ENCODE measurements at regions not wholly inside any gene's neighbourhood (a gene's known extent, or its start where the extent isn't known, plus 50 kb on each side); places are given as distances from the start of the nearest gene placed in this dataset.
"Not testable (repeated sequence)": the region's sequence is repeated elsewhere in the genome, so short reads cannot be mapped to it uniquely, and the experiment has no call there.

DNA sequence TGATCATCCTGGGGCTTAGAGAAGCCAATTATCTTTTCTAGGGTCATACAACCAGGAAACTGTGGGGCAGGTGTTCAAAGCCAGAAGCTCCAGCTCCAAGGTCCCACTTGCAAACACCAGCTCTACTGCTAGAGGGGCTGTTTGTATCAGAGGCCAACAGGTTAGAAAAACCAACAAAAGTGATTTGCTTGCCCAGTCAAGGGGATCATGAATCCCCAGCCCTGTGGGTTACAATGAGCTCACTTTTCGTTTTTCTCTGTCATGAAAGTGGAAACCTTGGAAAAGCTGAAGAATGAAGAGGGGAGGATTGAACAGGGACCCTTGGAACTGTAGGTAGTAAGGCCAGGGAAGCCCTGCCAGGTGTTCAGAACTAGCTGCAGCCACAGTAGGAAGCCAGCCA, 119.2 kb downstream of the SPP2 start:
- Histone ChIP-seq H3K27ac (no peak overlapping the region), H3K36me3 (replicated peaks in 1 of 2; ENCODE audit: insufficient read depth in 1 of 2, low read depth in 2 of 2) (no peaks in the 10 kb centered on the region), H3K9me3 (no peaks in the 10 kb centered on the region), H3K4me1 (no peaks in the 10 kb centered on the region), H3K4me3 (no peak overlapping the region), H3K27me3 (no peaks in the 10 kb centered on the region)
- ATAC-seq (no peak), DNase-seq (no peak)
- WGBS, 2 donors = 77 to 78% methylated on average over 1 of the region's 1 CpG
- intact Hi-C loops (cut with DNase I) = no loop called here
- TF ChIP-seq POLR2A (IDR thresholded peaks at IDR 0.05) = no peak
- TF ChIP-seq, protein P1, sequence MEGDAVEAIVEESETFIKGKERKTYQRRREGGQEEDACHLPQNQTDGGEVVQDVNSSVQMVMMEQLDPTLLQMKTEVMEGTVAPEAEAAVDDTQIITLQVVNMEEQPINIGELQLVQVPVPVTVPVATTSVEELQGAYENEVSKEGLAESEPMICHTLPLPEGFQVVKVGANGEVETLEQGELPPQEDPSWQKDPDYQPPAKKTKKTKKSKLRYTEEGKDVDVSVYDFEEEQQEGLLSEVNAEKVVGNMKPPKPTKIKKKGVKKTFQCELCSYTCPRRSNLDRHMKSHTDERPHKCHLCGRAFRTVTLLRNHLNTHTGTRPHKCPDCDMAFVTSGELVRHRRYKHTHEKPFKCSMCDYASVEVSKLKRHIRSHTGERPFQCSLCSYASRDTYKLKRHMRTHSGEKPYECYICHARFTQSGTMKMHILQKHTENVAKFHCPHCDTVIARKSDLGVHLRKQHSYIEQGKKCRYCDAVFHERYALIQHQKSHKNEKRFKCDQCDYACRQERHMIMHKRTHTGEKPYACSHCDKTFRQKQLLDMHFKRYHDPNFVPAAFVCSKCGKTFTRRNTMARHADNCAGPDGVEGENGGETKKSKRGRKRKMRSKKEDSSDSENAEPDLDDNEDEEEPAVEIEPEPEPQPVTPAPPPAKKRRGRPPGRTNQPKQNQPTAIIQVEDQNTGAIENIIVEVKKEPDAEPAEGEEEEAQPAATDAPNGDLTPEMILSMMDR (IDR thresholded peaks at IDR 0.05) = no peak

DNA sequence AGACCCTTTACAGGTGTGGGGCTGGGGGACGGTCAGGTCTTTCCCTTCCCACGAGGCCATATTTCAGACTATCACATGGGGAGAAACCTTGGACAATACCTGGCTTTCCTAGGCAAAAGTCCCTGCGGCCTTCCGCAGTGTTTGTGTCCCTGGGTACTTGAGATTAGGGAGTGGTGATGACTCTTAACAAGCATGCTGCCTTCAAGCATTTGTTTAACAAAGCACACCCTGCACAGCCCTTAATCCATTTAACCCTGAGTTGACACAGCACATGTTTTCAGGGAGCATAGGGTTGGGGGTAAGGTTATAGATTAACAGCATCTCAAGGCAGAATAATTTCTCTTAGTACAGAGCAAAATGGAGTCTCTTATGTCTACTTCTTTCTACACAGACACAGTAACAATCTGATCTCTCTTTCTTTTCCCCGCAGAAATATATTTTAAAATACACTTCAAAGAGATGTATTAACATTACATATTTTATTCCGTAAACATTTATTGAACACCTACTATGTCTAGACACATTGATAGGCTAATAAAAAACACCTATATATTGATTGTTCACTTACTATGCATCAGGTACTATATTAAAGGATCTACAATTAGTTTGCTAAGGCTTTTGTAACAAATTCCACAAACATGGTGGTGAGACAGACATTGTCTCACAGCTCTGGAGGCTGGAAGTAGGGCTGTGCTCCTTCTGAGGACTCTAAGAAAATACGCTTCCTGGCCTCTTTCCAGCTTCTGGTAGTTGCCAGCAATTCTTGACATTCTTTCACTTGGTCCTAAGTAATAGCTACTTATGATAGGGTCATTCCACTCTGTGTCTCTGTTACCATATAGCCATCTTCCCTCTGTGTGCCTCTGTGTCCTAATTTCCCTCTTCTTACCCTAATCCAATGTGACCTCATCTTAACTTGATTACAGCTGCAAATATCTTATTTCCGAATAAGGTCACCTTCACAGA, 118.4 kb downstream of the SPP2 start:
- DNase-seq = peak in 2 of 4 donors; percentile 16 to 33

DNA sequence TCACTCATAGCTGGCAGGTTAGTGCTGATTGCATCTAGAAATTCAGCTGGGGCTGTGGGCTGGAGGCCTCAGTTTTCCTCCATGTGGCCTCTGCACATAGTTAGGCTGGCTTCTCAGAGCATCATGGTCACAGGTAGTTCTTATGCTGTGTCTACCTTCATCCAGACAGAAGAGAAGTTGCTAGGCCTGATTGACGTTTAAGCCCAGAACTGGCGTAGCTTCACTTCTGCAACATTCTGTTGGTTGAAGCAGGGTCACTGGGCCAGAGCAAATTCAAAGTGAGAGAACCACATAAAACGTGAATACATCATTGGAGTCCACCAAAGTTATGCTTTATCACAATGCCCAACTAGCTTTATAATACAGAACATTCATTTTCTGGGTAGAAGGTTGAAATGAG, 116.0 kb downstream of the SPP2 start:
- Histone ChIP-seq H3K4me3 (no peak overlapping the region), H3K36me3 (replicated peaks in 1 of 2; ENCODE audit: insufficient read depth in 1 of 2, low read depth in 2 of 2) (no peaks in the 10 kb centered on the region), H3K27ac (no peak overlapping the region), H3K9me3 (no peaks in the 10 kb centered on the region), H3K27me3 (no peaks in the 10 kb centered on the region), H3K4me1 (no peaks in the 10 kb centered on the region)
- DNase-seq (no peak), ATAC-seq (no peak)
- TF ChIP-seq POLR2A (IDR thresholded peaks at IDR 0.05) = no peak
- TF ChIP-seq, protein P1 (IDR thresholded peaks at IDR 0.05) = no peak
- 78 to 90% methylated on average over 3 of the region's 3 CpGs for WGBS, 2 donors
- intact Hi-C loops (cut with DNase I) = no loop called here

More for the DNA sequence above, 118.4 kb downstream of the SPP2 start:
- H3K27ac ChIP-seq; H3K9me3 ChIP-seq; H3K36me3 ChIP-seq (replicated peaks in 1 of 2; ENCODE audit: insufficient read depth in 1 of 2, low read depth in 2 of 2); H3K4me1 ChIP-seq; ATAC-seq; intact Hi-C loops (cut with DNase I); H3K27me3 ChIP-seq; H3K4me3 ChIP-seq: not testable (repeated sequence)
- 33 to 49% methylated on average over 8 of the region's 8 CpGs for WGBS, 2 donors

DNA sequence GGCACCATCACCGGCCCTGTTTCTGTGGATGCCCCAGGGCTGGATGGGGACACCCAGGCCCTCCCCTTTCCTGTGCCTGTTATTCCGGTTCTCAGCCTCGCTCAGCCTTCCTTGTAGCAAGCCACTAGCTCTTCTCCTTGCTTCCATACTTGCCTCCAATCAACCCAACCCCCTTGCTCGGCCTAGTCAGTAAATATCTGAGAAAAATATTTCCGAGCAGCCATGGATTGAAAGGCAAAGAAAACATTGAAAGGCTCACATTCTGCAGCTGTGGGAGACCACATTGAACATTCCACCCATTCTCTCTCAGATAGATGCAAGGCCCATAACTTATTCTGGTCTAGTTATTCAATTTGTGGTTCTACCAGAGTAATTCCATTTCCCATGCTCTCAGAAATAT, 114.9 kb downstream of the SPP2 start:
- no peaks in the 10 kb centered on the region for H3K27me3 ChIP-seq
- H3K27ac ChIP-seq = no peak overlapping the region
- H3K4me3 ChIP-seq = no peak overlapping the region
- H3K4me1 ChIP-seq = no peaks in the 10 kb centered on the region
- intact Hi-C loops (cut with DNase I) = no loop called here
- TF ChIP-seq POLR2A (IDR thresholded peaks at IDR 0.05) = no peak
- TF ChIP-seq, protein P1 (IDR thresholded peaks at IDR 0.05) = no peak
- no peak for DNase-seq
- WGBS, 2 donors = 67 to 75% methylated on average over 5 of the region's 5 CpGs
- ATAC-seq = no peak
- no peaks in the 10 kb centered on the region for H3K9me3 ChIP-seq
- H3K36me3 ChIP-seq (replicated peaks in 1 of 2; ENCODE audit: insufficient read depth in 1 of 2, low read depth in 2 of 2) = no peaks in the 10 kb centered on the region

DNA sequence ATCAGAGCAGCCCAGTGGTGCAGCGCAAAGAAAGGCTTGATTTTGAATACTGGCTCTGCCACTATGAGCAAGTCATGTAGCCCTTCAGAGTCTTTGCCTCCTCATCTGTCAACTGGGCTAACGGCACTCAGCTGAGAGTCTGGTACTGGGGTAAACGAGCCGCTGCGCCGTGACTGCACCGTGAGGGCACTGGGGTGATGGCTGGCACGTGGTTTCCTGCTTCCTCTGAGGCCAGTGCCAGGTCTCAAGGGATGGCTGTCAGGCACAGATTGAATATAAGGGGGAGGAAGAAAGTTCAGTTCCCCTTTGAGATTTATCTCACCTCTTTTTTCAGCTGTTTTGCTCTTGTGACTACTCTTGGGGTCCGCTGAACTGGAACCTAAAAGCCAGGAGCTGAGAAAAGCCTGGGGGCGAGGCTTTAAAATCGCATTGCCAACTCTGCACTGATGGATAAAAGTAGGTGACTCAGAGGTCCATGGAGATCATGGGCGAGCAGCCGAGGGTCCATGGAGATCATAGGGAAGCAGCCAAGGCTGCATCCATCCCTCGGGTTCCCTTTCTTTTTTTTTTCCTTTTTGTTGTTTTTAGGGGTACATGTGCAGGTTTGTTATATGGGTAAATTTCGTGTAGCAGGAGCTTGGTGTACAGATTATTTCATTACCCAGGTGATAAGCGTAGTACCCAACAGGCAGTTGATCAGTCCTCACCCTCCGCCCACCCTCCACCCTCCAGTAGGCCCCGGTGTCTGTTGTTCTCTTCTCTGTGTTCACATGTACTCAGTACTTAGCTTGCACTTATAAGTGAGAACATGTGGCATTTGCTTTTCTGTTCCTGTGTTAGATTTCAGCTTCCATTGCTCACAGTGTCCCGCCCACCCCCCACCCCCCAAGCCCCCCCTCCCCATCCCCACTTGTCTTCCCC, 114.3 kb downstream of the SPP2 start:
- TF ChIP-seq, protein P1 (IDR thresholded peaks at IDR 0.05) = no peak
- no peak for TF ChIP-seq POLR2A (IDR thresholded peaks at IDR 0.05)
- WGBS, 2 donors = 66 to 68% methylated on average over 18 to 19 of the region's 19 CpGs
- H3K27me3 ChIP-seq = no peaks in the 10 kb centered on the region
- no peak for ATAC-seq
- H3K4me3 ChIP-seq = no peak overlapping the region
- intact Hi-C loops (cut with DNase I) = no loop called here
- DNase-seq = no peak
- H3K36me3 ChIP-seq (replicated peaks in 1 of 2; ENCODE audit: insufficient read depth in 1 of 2, low read depth in 2 of 2) = no peaks in the 10 kb centered on the region
- no peaks in the 10 kb centered on the region for H3K9me3 ChIP-seq
- no peaks in the 10 kb centered on the region for H3K4me1 ChIP-seq
- no peak overlapping the region for H3K27ac ChIP-seq

Data from body of pancreas (tissue), 4 donors.